ENCODE measurements at regions not wholly inside any gene's neighbourhood (a gene's known extent, or its start where the extent isn't known, plus 50 kb on each side); places are given as distances from the start of the nearest gene placed in this dataset.
A peak's percentile ranks its signal among the peaks of the same experiment; 100 is the strongest.

DNA sequence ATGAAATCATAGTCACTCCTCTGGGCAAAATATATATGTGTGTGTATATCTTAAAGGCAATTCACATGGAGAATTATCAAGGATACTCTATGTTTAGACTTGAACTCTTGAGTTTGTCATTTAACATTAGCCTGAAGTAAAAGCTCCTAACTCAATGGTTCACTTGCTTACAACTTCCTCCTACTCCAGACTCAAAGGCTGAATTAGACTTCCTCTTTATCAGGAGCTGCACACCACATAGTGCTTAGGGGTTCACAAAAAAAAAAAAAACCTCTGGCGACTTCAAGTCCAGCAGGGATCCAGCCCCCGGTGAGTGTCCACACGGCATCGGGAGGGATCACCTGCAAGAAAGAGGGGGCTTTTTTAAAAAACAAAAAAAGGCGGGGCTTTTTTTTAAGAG lies 68.2 kb upstream of the LSM14A start:
- no peak overlapping the region for H3K4me3 ChIP-seq (ENCODE audit: low read length)
- no peak for DNase-seq (ENCODE audit: low read depth)
- no peak for TF ChIP-seq CTCF (conservative IDR thresholded peaks at IDR 0.05; ENCODE audit: low read depth, low read length)

- DNase-seq (ENCODE audit: low read depth): no peak
- H3K4me3 ChIP-seq (ENCODE audit: low read length): no peak overlapping the region
- TF ChIP-seq CTCF (conservative IDR thresholded peaks at IDR 0.05; ENCODE audit: low read depth, low read length): no peak
Observed at GRCh38 chr19:34104557-34104956, 67.7 kb upstream of the LSM14A start.

GRCh38 chr19:34109596-34109995 lies 62.7 kb upstream of the LSM14A start:
- H3K4me3 ChIP-seq (ENCODE audit: low read length): no peak overlapping the region
- TF ChIP-seq CTCF (conservative IDR thresholded peaks at IDR 0.05; ENCODE audit: low read depth, low read length): no peak
- DNase-seq (ENCODE audit: low read depth): no peak

DNA sequence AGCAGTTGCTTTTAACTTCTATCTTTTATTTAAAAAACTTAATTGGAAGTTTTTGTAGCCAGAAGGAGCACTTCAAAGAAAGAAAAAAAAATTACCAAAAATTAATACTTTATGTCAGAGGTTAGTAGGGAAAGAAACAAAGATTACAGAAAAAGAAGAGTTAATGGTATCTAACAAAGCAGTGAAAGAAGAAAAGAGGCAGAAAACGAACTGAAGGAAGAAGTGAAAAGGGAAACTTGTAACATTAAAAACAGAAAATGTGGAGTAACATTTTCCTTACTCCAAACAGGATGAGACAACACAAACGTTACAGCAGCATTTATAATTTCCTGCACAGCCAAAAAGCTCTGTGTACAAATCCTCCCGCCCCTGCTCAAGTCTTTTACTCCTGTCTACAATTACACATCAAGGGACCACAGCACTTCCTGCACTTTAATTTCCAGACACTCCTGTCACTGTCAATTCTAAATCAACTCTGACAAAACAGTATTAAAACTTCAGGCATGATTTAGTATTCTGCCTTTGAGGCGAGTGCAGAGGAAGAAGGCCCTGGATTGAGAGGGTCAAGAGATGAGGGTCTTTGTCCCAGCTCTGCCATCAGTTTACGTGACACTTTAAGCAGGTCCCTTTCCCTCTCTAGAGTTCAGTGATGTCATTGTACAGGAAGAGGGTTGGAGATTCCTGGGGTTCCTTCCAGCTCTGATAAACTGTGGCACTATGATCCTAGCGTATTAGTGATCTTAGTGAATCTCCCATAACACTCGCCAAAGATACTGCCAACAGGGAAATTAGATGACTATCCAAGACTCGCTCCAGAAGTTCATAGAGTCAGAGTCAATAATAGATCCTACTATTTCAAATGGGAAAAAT lies 53.2 kb upstream of the LSM14A start:
- H3K4me3 ChIP-seq (ENCODE audit: low read length): no peak overlapping the region
- no peak for TF ChIP-seq CTCF (conservative IDR thresholded peaks at IDR 0.05; ENCODE audit: low read depth, low read length)
- no peak for DNase-seq (ENCODE audit: low read depth)

- no peak for TF ChIP-seq CTCF (conservative IDR thresholded peaks at IDR 0.05; ENCODE audit: low read depth, low read length)
Observed at GRCh38 chr19:34120141-34120540, 52.2 kb upstream of the LSM14A start.

DNA sequence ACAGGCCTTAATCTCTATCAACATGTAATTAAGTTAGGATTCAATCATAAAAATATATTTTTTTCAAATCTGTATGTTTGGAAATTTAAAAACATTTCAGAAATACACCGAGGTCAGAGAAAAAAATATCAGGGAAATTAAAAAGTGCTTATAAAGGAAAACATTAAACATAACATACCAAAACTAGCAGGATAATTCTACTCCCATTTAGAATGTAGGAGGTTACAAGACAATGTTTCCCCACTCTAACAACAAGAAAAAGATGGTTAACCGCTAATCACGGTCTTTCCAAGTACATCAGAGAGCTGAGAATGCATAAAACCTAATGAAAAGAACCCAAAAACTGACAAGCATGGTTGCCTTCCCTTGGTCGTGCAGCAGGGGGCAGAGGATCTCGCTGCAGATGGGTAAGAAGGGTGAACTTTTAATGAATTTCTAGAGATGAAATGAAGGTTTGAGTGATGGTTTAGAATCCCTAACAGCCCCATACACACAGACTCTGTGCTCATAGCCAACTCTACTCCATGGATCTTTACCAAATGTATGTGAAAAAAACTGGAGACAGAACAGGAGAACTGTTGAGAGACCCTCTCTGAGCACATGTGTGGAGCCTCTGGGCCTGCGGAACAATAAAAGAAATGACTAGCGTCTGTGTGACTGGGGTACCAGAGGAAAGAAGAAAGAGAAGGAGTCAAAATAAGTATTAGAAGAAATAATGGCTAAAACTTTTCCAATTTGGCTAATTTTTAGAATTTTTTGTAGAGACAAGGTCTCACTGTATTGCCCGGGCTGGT lies 51.3 kb upstream of the LSM14A start:
- H3K4me3 ChIP-seq (ENCODE audit: low read length): no peak overlapping the region
- no peak for DNase-seq (ENCODE audit: low read depth)
- peak; percentile 93 for TF ChIP-seq CTCF (conservative IDR thresholded peaks at IDR 0.05; ENCODE audit: low read depth, low read length)

More at GRCh38 chr19:34120141-34120540, 52.2 kb upstream of the LSM14A start:
- no peak for DNase-seq (ENCODE audit: low read depth)
- H3K4me3 ChIP-seq (ENCODE audit: low read length): no peak overlapping the region
